ENCODE measurements at regions not wholly inside any gene's neighbourhood (a gene's known extent, or its start where the extent isn't known, plus 50 kb on each side); places are given as distances from the start of the nearest gene placed in this dataset.

DNA sequence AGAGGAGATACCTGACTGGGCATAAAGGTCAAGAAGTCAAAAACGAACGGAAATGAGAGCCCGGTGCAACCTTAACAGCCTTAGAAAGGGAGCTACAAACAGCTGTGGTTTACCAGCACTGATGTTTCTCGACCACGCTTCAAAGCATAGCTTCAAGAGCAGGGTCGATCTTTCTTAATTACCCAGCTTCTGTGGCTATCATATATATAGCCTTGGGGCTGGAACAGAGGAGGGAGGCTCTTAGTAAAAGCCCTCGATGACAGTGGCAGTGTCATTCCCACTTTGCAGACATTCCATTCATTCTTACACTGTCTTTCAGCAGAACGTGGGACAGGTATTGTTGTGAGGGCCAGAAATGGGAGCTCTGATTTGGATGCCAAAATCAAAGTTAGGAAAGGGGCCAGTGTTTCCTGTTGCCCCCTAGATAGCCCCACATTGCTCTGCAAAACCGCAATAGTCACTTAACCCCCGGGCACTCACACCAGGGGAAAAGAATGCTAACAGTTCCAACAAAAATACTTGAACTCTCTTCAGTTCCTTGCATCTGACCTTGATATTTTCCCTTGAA lies 141.5 kb downstream of the MTPAP start:
- POLR2A ChIA-PET (ENCODE audit: low non-redundant PET): no interaction called here
- Histone ChIP-seq H3K27me3 (replicated peaks; ENCODE audit: insufficient read depth, low read depth, low read length, poor library complexity) (no peaks in the 10 kb centered on the region), H3K4me1 (ENCODE audit: insufficient read depth, low read length, poor library complexity, severe bottlenecking) (no peaks in the 10 kb centered on the region), H3K36me3 (ENCODE audit: insufficient read depth, low read length, poor library complexity, severe bottlenecking) (no peaks in the 10 kb centered on the region), H3K4me3 (ENCODE audit: low read depth, low read length, poor library complexity, severe bottlenecking) (no peak overlapping the region), H3K27ac (ENCODE audit: low read depth, low read length, poor library complexity, severe bottlenecking) (no peak overlapping the region), H3K9me3 (ENCODE audit: low read depth, low read length, poor library complexity, severe bottlenecking) (no peaks in the 10 kb centered on the region)
- TF ChIP-seq CTCF (conservative IDR thresholded peaks at IDR 0.05; ENCODE audit: low read depth, low read length) (no peak), EZH2 (IDR thresholded peaks at IDR 0.05; ENCODE audit: borderline replicate concordance, low read depth, low read length, poor library complexity, severe bottlenecking) (no peak)
- CTCF ChIA-PET: no interaction called here
- DNase-seq (ENCODE audit: low spot score): no peak
- no TSS peak for BruUV-seq (replicated peaks)
- intact Hi-C loops (cut with micrococcal nuclease; ENCODE audit: unreplicated experiment): no loop called here

GRCh38 chr10:30200017-30200415 lies 140.6 kb upstream of the JCAD start:
- CTCF ChIA-PET: no interaction called here
- no peaks in the 10 kb centered on the region for H3K9me3 ChIP-seq (ENCODE audit: low read depth, low read length, poor library complexity, severe bottlenecking)
- intact Hi-C loops (cut with micrococcal nuclease; ENCODE audit: unreplicated experiment): no loop called here
- no peak overlapping the region for H3K4me3 ChIP-seq (ENCODE audit: low read depth, low read length, poor library complexity, severe bottlenecking)
- no peaks in the 10 kb centered on the region for H3K27me3 ChIP-seq (replicated peaks; ENCODE audit: insufficient read depth, low read depth, low read length, poor library complexity)
- no peak for DNase-seq (ENCODE audit: low spot score)
- H3K27ac ChIP-seq (ENCODE audit: low read depth, low read length, poor library complexity, severe bottlenecking): no peak overlapping the region
- TF ChIP-seq CTCF (conservative IDR thresholded peaks at IDR 0.05; ENCODE audit: low read depth, low read length) (no peak), EZH2 (IDR thresholded peaks at IDR 0.05; ENCODE audit: borderline replicate concordance, low read depth, low read length, poor library complexity, severe bottlenecking) (no peak)
- POLR2A ChIA-PET (ENCODE audit: low non-redundant PET): no interaction called here
- no peaks in the 10 kb centered on the region for H3K36me3 ChIP-seq (ENCODE audit: insufficient read depth, low read length, poor library complexity, severe bottlenecking)
- no peaks in the 10 kb centered on the region for H3K4me1 ChIP-seq (ENCODE audit: insufficient read depth, low read length, poor library complexity, severe bottlenecking)
- BruUV-seq (replicated peaks): no TSS peak

GRCh38 chr10:30199376-30200016 lies 140.1 kb upstream of the JCAD start:
- no peak for DNase-seq (ENCODE audit: low spot score)
- BruUV-seq (replicated peaks): no TSS peak
- Histone ChIP-seq H3K27me3 (replicated peaks; ENCODE audit: insufficient read depth, low read depth, low read length, poor library complexity) (no peaks in the 10 kb centered on the region), H3K4me1 (ENCODE audit: insufficient read depth, low read length, poor library complexity, severe bottlenecking) (no peaks in the 10 kb centered on the region), H3K27ac (ENCODE audit: low read depth, low read length, poor library complexity, severe bottlenecking) (no peak overlapping the region), H3K4me3 (ENCODE audit: low read depth, low read length, poor library complexity, severe bottlenecking) (no peak overlapping the region), H3K9me3 (ENCODE audit: low read depth, low read length, poor library complexity, severe bottlenecking) (peaks cover 1% of the 10 kb centered on the region), H3K36me3 (ENCODE audit: insufficient read depth, low read length, poor library complexity, severe bottlenecking) (no peaks in the 10 kb centered on the region)
- intact Hi-C loops (cut with micrococcal nuclease; ENCODE audit: unreplicated experiment): no loop called here
- ChIA-PET POLR2A (ENCODE audit: low non-redundant PET) (no interaction called here), CTCF (no interaction called here)
- no peak for TF ChIP-seq EZH2 (IDR thresholded peaks at IDR 0.05; ENCODE audit: borderline replicate concordance, low read depth, low read length, poor library complexity, severe bottlenecking)
- TF ChIP-seq CTCF (conservative IDR thresholded peaks at IDR 0.05; ENCODE audit: low read depth, low read length): no peak

Measured in A673 (cell line).